Lung (tissue), 11 donors: ENCODE measurements at regions not wholly inside any gene's neighbourhood (a gene's known extent, or its start where the extent isn't known, plus 50 kb on each side); places are given as distances from the start of the nearest gene placed in this dataset.

Experiments
- ATAC-seq: fragments of 200-7000 bp; cut with Tn5 transposase; one replicate; pipeline ENCODE4 v1.9.1; 2020; ENCODE audit warnings: moderate number of reproducible peaks; ENCODE audit not compliant: insufficient read depth, low FRiP score
- DNase-seq, 3 donors: peaks; one replicate each; pipeline ENCODE4 v3.0.0-alpha.2; 2013 to 2017
- H3K27ac ChIP-seq, 2 donors: one replicate each; pipeline ENCODE4 v1.5.1; 2013; ENCODE audit warnings: mild to moderate bottlenecking in 2 of 2, moderate library complexity in 2 of 2, control low read depth in 1 of 2, inconsistent platforms in 1 of 2, low read depth in 1 of 2, low read length in 1 of 2
- H3K27me3 ChIP-seq, 3 donors: one replicate each; pipeline ENCODE4 v1.5.1; 2013; ENCODE audit warnings: low read length in 2 of 3; ENCODE audit not compliant: control insufficient read depth in 3 of 3, insufficient read depth in 3 of 3
- H3K36me3 ChIP-seq, 4 donors: one replicate each; pipeline ENCODE4 v1.5.1; 2013; ENCODE audit warnings: low read length in 4 of 4, mild to moderate bottlenecking in 1 of 4, moderate library complexity in 1 of 4; ENCODE audit not compliant: control insufficient read depth in 4 of 4, insufficient read depth in 4 of 4
- H3K4me1 ChIP-seq, 5 donors: one replicate each; pipeline ENCODE4 v1.5.1; 2013; ENCODE audit warnings: low read length in 5 of 5, mild to moderate bottlenecking in 2 of 5, moderate library complexity in 1 of 5; ENCODE audit not compliant: control insufficient read depth in 5 of 5, insufficient read depth in 5 of 5
- H3K4me3 ChIP-seq: one replicate; pipeline ENCODE4 v1.5.1; 2013; ENCODE audit warnings: mild to moderate bottlenecking, control low read depth, moderate library complexity
- H3K9ac ChIP-seq, 2 donors: one replicate each; pipeline ENCODE4 v1.5.1; 2013; ENCODE audit warnings: low read length in 2 of 2, control low read depth in 1 of 2; ENCODE audit not compliant: insufficient read depth in 1 of 2
- H3K9me3 ChIP-seq, 4 donors: one replicate each; pipeline ENCODE4 v1.5.1; 2013; ENCODE audit warnings: low read length in 3 of 4, mild to moderate bottlenecking in 1 of 4, moderate library complexity in 1 of 4; ENCODE audit not compliant: control insufficient read depth in 4 of 4, insufficient read depth in 3 of 4
- WGBS, 2 donors: extraction: QIAGEN DNeasy Blood & Tissue Kit; methylation state at CpG; one replicate each; pipeline ENCODE4 v1.1.7; 2013; 5-methylcytosine and 5-hydroxymethylcytosine counted together
- TF ChIP-seq, protein P1 (sequence below): IDR thresholded peaks from 2 replicates; pipeline ENCODE4 v1.5.1; 2012; ENCODE audit warnings: mild to moderate bottlenecking; ENCODE audit errors: control extremely low read depth, extremely low read depth
- donor health status: control.
- donor health status: control.
- donor health status: Bipolar disorder and iron deficiency.
- donor health status: healthy.
- donor health status: DM: yes; HTN: yes; CAD: no.

DNA sequence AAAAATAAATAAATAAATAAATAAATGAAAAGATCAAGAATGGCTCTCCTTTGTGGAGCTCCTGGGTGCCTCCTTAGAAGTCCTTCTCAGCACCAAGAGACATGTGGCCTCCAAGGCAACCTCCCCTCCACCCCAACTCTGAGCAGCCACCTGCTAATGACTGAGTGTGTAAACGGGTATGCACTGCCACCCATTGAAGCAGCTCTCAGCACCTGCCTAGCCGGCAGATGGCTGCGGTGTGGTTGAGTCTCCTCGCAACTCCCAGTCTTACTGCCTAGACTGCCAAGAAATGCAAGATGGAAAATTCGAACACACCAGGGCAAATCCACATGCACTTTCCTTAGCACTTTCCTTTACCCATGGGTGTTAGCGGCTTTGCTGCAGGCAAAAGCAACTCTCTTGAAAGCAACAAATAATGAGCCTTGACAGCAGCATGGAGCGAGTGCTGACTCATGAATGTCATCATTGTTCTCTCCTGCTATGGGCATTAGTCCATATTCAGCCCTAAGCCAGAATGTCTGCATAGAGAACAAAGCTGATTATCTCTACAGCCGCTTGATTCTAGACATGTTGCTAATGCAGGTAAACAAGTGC is 913.9 kb upstream of the AUTS2 start:
- Histone ChIP-seq H3K27ac (no peak overlapping the region), H3K4me3 (no peak overlapping the region), H3K36me3 (no peaks in the 10 kb centered on the region), H3K27me3 (no peaks in the 10 kb centered on the region), H3K4me1 (peaks cover 0 to 2% (median 0%) of the 10 kb centered on the region in 5 donors), H3K9me3 (peaks cover 0 to 2% (median 0%) of the 10 kb centered on the region in 4 donors), H3K9ac (no peak overlapping the region)
- DNase-seq (no peak), ATAC-seq (no peak)
- TF ChIP-seq, protein P1, sequence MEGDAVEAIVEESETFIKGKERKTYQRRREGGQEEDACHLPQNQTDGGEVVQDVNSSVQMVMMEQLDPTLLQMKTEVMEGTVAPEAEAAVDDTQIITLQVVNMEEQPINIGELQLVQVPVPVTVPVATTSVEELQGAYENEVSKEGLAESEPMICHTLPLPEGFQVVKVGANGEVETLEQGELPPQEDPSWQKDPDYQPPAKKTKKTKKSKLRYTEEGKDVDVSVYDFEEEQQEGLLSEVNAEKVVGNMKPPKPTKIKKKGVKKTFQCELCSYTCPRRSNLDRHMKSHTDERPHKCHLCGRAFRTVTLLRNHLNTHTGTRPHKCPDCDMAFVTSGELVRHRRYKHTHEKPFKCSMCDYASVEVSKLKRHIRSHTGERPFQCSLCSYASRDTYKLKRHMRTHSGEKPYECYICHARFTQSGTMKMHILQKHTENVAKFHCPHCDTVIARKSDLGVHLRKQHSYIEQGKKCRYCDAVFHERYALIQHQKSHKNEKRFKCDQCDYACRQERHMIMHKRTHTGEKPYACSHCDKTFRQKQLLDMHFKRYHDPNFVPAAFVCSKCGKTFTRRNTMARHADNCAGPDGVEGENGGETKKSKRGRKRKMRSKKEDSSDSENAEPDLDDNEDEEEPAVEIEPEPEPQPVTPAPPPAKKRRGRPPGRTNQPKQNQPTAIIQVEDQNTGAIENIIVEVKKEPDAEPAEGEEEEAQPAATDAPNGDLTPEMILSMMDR, result no peak
- 85 to 90% methylated on average over 8 of the region's 8 CpGs for WGBS, 2 donors

DNA sequence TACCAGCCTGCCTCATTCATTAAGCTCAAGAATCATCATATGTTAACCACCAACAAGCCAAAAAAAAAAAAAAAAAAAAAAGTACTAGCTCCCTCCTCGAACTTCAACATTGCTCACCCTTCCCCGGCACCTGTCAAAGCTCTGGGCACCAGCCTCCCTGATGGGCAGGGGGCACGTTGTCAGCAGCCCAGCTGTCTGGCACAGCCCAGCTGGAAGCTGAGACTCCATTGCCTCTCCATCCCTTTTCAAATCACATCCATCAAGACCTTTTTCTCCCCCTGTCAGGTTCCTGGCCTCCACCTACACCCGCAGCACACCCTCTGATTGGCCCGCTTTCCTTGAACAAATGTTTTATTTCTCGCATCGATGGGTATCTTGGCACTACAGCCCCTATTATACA is 913.3 kb upstream of the AUTS2 start:
- Histone ChIP-seq H3K27ac (no peak overlapping the region), H3K9me3 (no peaks in the 10 kb centered on the region), H3K36me3 (no peaks in the 10 kb centered on the region), H3K9ac (no peak overlapping the region), H3K27me3 (no peaks in the 10 kb centered on the region), H3K4me1 (no peaks in the 10 kb centered on the region), H3K4me3 (no peak overlapping the region)
- TF ChIP-seq, protein P1, result no peak
- DNase-seq (no peak), ATAC-seq (no peak)
- 89 to 91% methylated on average over 7 of the region's 7 CpGs for WGBS, 2 donors

DNA sequence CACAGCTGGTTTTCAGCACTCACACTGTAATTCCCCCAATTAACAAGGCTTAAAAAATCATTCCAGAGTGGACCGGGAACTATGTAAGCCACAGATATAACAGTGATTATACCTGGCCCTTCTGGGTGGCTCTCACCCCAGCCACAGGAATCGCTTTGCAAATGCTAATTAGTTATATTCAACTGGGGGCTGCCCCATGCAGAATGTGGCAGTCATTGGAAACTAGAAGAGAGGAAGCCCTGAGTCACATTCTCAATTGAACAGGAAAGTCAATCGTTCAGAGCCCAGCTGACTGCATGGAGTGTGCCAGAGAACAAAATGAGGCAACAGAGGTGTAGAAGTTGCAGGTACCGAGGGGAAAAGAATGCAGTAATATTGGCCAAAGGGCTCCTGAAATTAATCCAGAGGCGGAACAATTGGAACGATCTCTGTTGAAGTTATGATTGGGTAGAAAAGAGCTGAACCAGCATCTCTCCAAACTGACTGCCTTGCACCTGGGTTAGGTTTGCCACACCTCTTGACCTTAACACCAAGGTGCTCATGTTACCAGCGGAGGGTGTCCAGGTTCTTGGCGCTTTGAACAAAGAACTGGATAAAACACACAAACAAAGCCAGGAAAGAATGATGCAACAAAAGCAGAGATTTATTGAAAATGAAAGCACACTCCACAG is 909.7 kb upstream of the AUTS2 start:
- Histone ChIP-seq H3K27ac (no peak overlapping the region), H3K36me3 (no peaks in the 10 kb centered on the region), H3K27me3 (peaks cover 0 to 3% (median 0%) of the 10 kb centered on the region in 3 donors), H3K4me1 (no peaks in the 10 kb centered on the region), H3K9ac (no peak overlapping the region), H3K9me3 (peaks cover 0 to 7% (median 0%) of the 10 kb centered on the region in 4 donors), H3K4me3 (no peak overlapping the region)
- DNase-seq, result peak in 1 of 3 donors; percentile 16
- WGBS, 2 donors, result 55 to 60% methylated on average over 8 of the region's 8 CpGs
- TF ChIP-seq, protein P1, result no peak
- no peak for ATAC-seq

DNA sequence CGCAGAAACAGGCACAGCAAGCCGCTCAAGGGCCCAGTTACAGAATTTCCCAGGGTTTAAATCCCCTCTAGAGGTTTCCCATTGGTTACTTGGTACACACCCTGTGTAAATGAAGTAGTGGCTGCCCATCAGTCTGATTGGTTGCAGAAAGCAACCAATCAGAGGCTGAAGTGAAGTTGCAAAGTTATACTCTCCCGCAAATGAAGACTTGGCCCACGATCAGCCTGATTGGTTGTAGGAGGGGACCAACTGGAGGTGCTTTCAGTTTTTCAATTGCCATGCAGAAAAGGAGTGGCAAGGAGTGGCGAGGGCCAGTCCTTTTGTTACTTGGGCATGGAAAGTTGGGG is 909.2 kb upstream of the AUTS2 start:
- WGBS, 2 donors, result 74 to 87% methylated on average over 5 of the region's 5 CpGs
- TF ChIP-seq, protein P1, result no peak
- Histone ChIP-seq H3K4me3 (no peak overlapping the region), H3K27me3 (peaks cover 0 to 3% (median 0%) of the 10 kb centered on the region in 3 donors), H3K4me1 (no peaks in the 10 kb centered on the region), H3K36me3 (no peaks in the 10 kb centered on the region), H3K27ac (no peak overlapping the region), H3K9me3 (peaks cover 0 to 7% (median 0%) of the 10 kb centered on the region in 4 donors), H3K9ac (no peak overlapping the region)
- ATAC-seq, result no peak
- DNase-seq, result no peak
